K562 (cell line): ENCODE measurements at regions not wholly inside any gene's neighbourhood (a gene's known extent, or its start where the extent isn't known, plus 50 kb on each side); places are given as distances from the start of the nearest gene placed in this dataset.

Source experiments
- ATAC-seq: fragments of 200-7000 bp; cut with Tn5 transposase; 3 replicates; pipeline ENCODE4 v1.9.1; 2020; ENCODE audit warnings: moderate library complexity
- BruUV-seq: library from RNA; stranded (reverse); fragments of 400-500 nt; replicated peaks from 2 replicates; lab custom pipeline; 2021; lab: Mats Ljungman, UMichigan
- CTCF ChIA-PET: fragments of 300-600 bp; formaldehyde crosslinking; extraction: SDS; loops from one replicate; lab custom pipeline; 2021; ENCODE audit warnings: low intra/inter-chr PET ratio; lab: Yijun Ruan, JAX
- POLR2A ChIA-PET: fragments of 300-600, 350-650 bp; sonication (Branson Sonifier 250); formaldehyde crosslinking; extraction: SDS; loops from one replicate; lab custom pipeline; 2021; ENCODE audit warnings: antibody characterized with exemption, inconsistent platforms; lab: Yijun Ruan, JAX
- DNase-seq, 4 experiments: peaks; one replicate each; pipeline versions ENCODE4 v3.0.0 to v3.0.0-alpha.2; 2011 to 2018; ENCODE audit warnings: low spot score in 3 of 4, mixed read lengths in 3 of 4; ENCODE audit errors: extremely low read depth in 1 of 4
- FAIRE-seq: peaks from 2 replicates; lab custom pipeline; 2011; peaks lifted over from hg19 to GRCh38; lab: Jason Lieb, UNC
- H2AFZ ChIP-seq: 2 replicates; pipeline ENCODE4 v1.6.0; 2011; ENCODE audit warnings: low read depth, low read length, control low read depth, inconsistent platforms
- H3K27ac ChIP-seq: fragments of 200-600 bp; 3 replicates; pipeline ENCODE4 v1.8.0; 2011; ENCODE audit warnings: low read depth, mild to moderate bottlenecking, control low read depth, inconsistent platforms, low read length, moderate library complexity, mixed read lengths; ENCODE audit errors: extremely low read depth
- H3K27me3 ChIP-seq, 2 experiments: fragments of 300-600 bp in 1 of 2; 2 replicates in 1 of 2; 3 replicates in 1 of 2; pipeline versions ENCODE4 v1.6.0 to v1.8.0; 2011; ENCODE audit warnings: inconsistent platforms in 2 of 2, low read length in 2 of 2, mild to moderate bottlenecking in 1 of 2, mixed read lengths in 1 of 2, moderate library complexity in 1 of 2; ENCODE audit not compliant: control insufficient read depth in 2 of 2, insufficient read depth in 2 of 2
- H3K36me3 ChIP-seq: fragments of 300-600 bp; 3 replicates; pipeline ENCODE4 v1.8.0; 2011; ENCODE audit warnings: mild to moderate bottlenecking, low read length, inconsistent platforms; ENCODE audit not compliant: control insufficient read depth, insufficient read depth
- H3K4me1 ChIP-seq, 2 experiments: fragments of 200-600 bp in 1 of 2; replicated peaks in 1 of 2; 2 replicates in 1 of 2; 3 replicates in 1 of 2; pipeline versions ENCODE4 v1.5.1 to v1.8.0; 2011; ENCODE audit warnings: inconsistent platforms in 2 of 2, low read length in 2 of 2, mild to moderate bottlenecking in 1 of 2, mixed read lengths in 1 of 2, moderate library complexity in 1 of 2; ENCODE audit not compliant: control insufficient read depth in 2 of 2, insufficient read depth in 2 of 2
- H3K4me2 ChIP-seq: 2 replicates; pipeline ENCODE4 v1.6.1; 2011; ENCODE audit warnings: low read length, control low read depth, inconsistent platforms, mixed read lengths; ENCODE audit not compliant: insufficient read depth
- H3K4me3 ChIP-seq: fragments of 200-600 bp; sonication (generic), shearing (Covaris generic); 2 replicates; pipeline ENCODE4 v1.5.1; 2016; ENCODE audit warnings: control low read depth, inconsistent platforms
- H3K79me2 ChIP-seq: fragments of 200-600 bp; 3 replicates; pipeline ENCODE4 v1.8.0; 2011; ENCODE audit warnings: low read length, inconsistent platforms; ENCODE audit not compliant: control insufficient read depth, insufficient read depth
- H3K9ac ChIP-seq, 2 experiments: 2 replicates each; pipeline versions ENCODE4 v1.6.0 to v1.6.1; 2011; ENCODE audit warnings: low read depth in 2 of 2, low read length in 2 of 2, control low read depth in 1 of 2, inconsistent platforms in 1 of 2, mild to moderate bottlenecking in 1 of 2, mixed read lengths in 1 of 2; ENCODE audit not compliant: insufficient read depth in 1 of 2
- H3K9me1 ChIP-seq: one replicate; pipeline ENCODE4 v1.6.0; 2011; ENCODE audit warnings: inconsistent platforms, mild to moderate bottlenecking, low read length, moderate library complexity; ENCODE audit not compliant: control insufficient read depth, insufficient read depth
- H3K9me3 ChIP-seq: replicated peaks from 2 replicates; pipeline ENCODE4 v1.5.1; 2011; ENCODE audit warnings: low read depth, low read length, inconsistent platforms; ENCODE audit not compliant: control insufficient read depth, insufficient read depth
- H4K20me1 ChIP-seq: replicated peaks from 2 replicates; pipeline ENCODE4 v1.6.1; 2011; ENCODE audit warnings: low read length, inconsistent platforms, mixed read lengths; ENCODE audit not compliant: control insufficient read depth, insufficient read depth
- BCOR ChIP-seq: fragments of 450-650 bp; IDR thresholded peaks from 2 replicates; pipeline ENCODE4 v1.6.1; 2016
- GABPA ChIP-seq: fragments of 200-800 bp; sonication (Bioruptor generic); conservative IDR thresholded peaks from 2 replicates; pipeline ENCODE4 v1.6.1; 2016; ENCODE audit warnings: low read depth, missing genetic modification characterization, missing compliant biosample characterization
- GATA2 ChIP-seq: sonication (generic); formaldehyde crosslinking; IDR thresholded peaks from 2 replicates; pipeline ENCODE4 v1.4.0; 2020; ENCODE audit warnings: mild to moderate bottlenecking, missing genetic modification reagents
- GATAD2B ChIP-seq: fragments of 450-650 bp; IDR thresholded peaks from 2 replicates; pipeline ENCODE4 v1.6.1; 2017; ENCODE audit warnings: mild to moderate bottlenecking, borderline replicate concordance
- GMEB1 ChIP-seq: fragments of 250-450 bp; sonication (Bioruptor Pico); IDR thresholded peaks from 2 replicates; pipeline ENCODE4 v1.4.0; 2020; ENCODE audit warnings: mild to moderate bottlenecking
- HDAC6 ChIP-seq: IDR thresholded peaks from 2 replicates; pipeline ENCODE4 v1.6.1; 2012; ENCODE audit warnings: low read depth, mild to moderate bottlenecking, control low read depth, inconsistent platforms, low read length, moderate library complexity
- MLX ChIP-seq, 2 experiments: fragments of 450-650 bp in 1 of 2; sonication (generic) in 1 of 2; formaldehyde crosslinking; conservative IDR thresholded peaks; 2 replicates each; pipeline versions ENCODE4 v1.4.0 to v1.8.1; 2020 to 2022; ENCODE audit warnings: mild to moderate bottlenecking in 1 of 2, missing genetic modification reagents in 1 of 2
- MNT ChIP-seq, 2 experiments: fragments of 450-650 bp; conservative IDR thresholded peaks; 2 replicates each; pipeline ENCODE4 v1.6.1; 2017; ENCODE audit warnings: mild to moderate bottlenecking in 2 of 2, moderate library complexity in 2 of 2
- MTA1 ChIP-seq: fragments of 450-650 bp; IDR thresholded peaks from 2 replicates; pipeline ENCODE4 v1.6.1; 2017; ENCODE audit warnings: borderline replicate concordance
- PHF8 ChIP-seq: fragments of 200-600 bp; sonication (generic); IDR thresholded peaks from 2 replicates; pipeline ENCODE4 v1.6.1; 2012; ENCODE audit warnings: mixed run types, mild to moderate bottlenecking, inconsistent platforms, low read length, moderate library complexity, borderline replicate concordance
- PHTF2 ChIP-seq: fragments of 250-450 bp; sonication (Bioruptor Pico); IDR thresholded peaks from 2 replicates; pipeline ENCODE4 v1.5.0; 2021; ENCODE audit warnings: mild to moderate bottlenecking
- TEAD4 ChIP-seq, 2 experiments: sonication (generic) in 1 of 2; formaldehyde crosslinking in 1 of 2; IDR thresholded peaks; 2 replicates each; pipeline versions ENCODE4 v1.6.1 to v1.8.0; 2012 to 2022; ENCODE audit warnings: borderline replicate concordance in 1 of 2, inconsistent platforms in 1 of 2, low read length in 1 of 2, mild to moderate bottlenecking in 1 of 2, missing genetic modification reagents in 1 of 2
- TRIM25 ChIP-seq: fragments of 450-650 bp; IDR thresholded peaks from 2 replicates; pipeline ENCODE4 v1.7.0; 2016; ENCODE audit warnings: borderline replicate concordance
- ZNF133 ChIP-seq: fragments of 250-450 bp; sonication (Bioruptor Pico); IDR thresholded peaks from 2 replicates; pipeline ENCODE4 v1.4.0; 2020; ENCODE audit warnings: mild to moderate bottlenecking
- ZNF140 ChIP-seq: fragments of 250-450 bp; sonication (Bioruptor Pico); IDR thresholded peaks from 2 replicates; pipeline ENCODE4 v1.8.0; 2021; ENCODE audit warnings: moderate library complexity, mild to moderate bottlenecking, inconsistent platforms
- ZNF707 ChIP-seq: fragments of 250-450 bp; sonication (Bioruptor Pico); conservative IDR thresholded peaks from 2 replicates; pipeline ENCODE4 v1.8.0; 2022; ENCODE audit warnings: inconsistent platforms, mild to moderate bottlenecking, moderate library complexity
- ZNF717 ChIP-seq: fragments of 250-450 bp; sonication (Bioruptor Pico); IDR thresholded peaks from 2 replicates; pipeline ENCODE4 v1.5.0; 2021
- ZNF780A ChIP-seq: fragments of 250-450 bp; sonication (Bioruptor Pico); IDR thresholded peaks from 2 replicates; pipeline ENCODE4 v1.5.0; 2021; ENCODE audit warnings: mild to moderate bottlenecking
- WGBS: fragments of 100-300 bp; shearing (Covaris generic); methylation state at CpG from one replicate; pipeline ENCODE4 v1.1.6; 2016; ENCODE audit warnings: low coverage, mixed read lengths; ENCODE audit not compliant: insufficient coverage; ENCODE audit errors: missing lambda C conversion rate; 5-methylcytosine and 5-hydroxymethylcytosine counted together
- in situ Hi-C: fragments of 300-500 bp; cut with MboI; formaldehyde crosslinking; loops from 4 replicates; pipeline ENCODE4 v1.15.0; 2018; ENCODE audit warnings: inconsistent platforms, mixed read lengths
- intact Hi-C: fragments of 100-400 bp; cut with micrococcal nuclease; formaldehyde crosslinking; loops from 2 replicates; pipeline ENCODE4 v1.14.2; 2022

- 0% methylated on average over 5 of the region's 5 CpGs for WGBS
- Histone ChIP-seq H3K79me2 (no peaks in the 10 kb centered on the region), H3K4me3 (no peak overlapping the region), H3K4me1 (no peaks in the 10 kb centered on the region), H3K27me3 (no peaks in the 10 kb centered on the region), H4K20me1 (no peaks in the 10 kb centered on the region), H3K9ac (no peak overlapping the region), H3K9me1 (no peaks in the 10 kb centered on the region), H3K4me2 (no peak overlapping the region), H3K9me3 (no peaks in the 10 kb centered on the region), H3K36me3 (no peaks in the 10 kb centered on the region), H3K27ac (no peak overlapping the region), H2AFZ (no peak overlapping the region)
- FAIRE-seq (no peak), DNase-seq (no peak), ATAC-seq (no peak)
- POLR2A ChIA-PET: no interaction called here
- in situ Hi-C loops (no loop called here), intact Hi-C loops (no loop called here)
- no TSS peak for BruUV-seq
- CTCF ChIA-PET: no interaction called here
- no peak for TF ChIP-seq MLX (CRISPR knock-in tag; conservative IDR thresholded peaks at IDR 0.05)
- TF ChIP-seq PHF8: no peak
- no peak for TF ChIP-seq GATAD2B
- TF ChIP-seq GMEB1 (CRISPR knock-in tag): no peak
- no peak for TF ChIP-seq HDAC6
- TF ChIP-seq MNT (conservative IDR thresholded peaks at IDR 0.05): no peak
- no peak for TF ChIP-seq GATA2 (CRISPR knock-in tag)
- no peak for TF ChIP-seq ZNF707 (CRISPR knock-in tag)
- TF ChIP-seq ZNF140 (CRISPR knock-in tag): no peak
- no peak for TF ChIP-seq ZNF780A (CRISPR knock-in tag)
- no peak for TF ChIP-seq ZNF717 (CRISPR knock-in tag)
- no peak for TF ChIP-seq MTA1
- TF ChIP-seq PHTF2 (CRISPR knock-in tag): no peak
- no peak for TF ChIP-seq GABPA (tag)
- no peak for TF ChIP-seq BCOR
- TF ChIP-seq TEAD4 (IDR thresholded peaks at IDR 0.05; ENCODE audit: low read length): no peak
- no peak for TF ChIP-seq TEAD4 (CRISPR knock-in tag; IDR thresholded peaks at IDR 0.05; ENCODE audit: borderline replicate concordance)
- no peak for TF ChIP-seq TRIM25
- no peak for TF ChIP-seq ZNF133 (CRISPR knock-in tag)
These were observed 634.8 kb downstream of the MECOM start for GRCh38 chr3:169028716-169029115.
